ENCODE measurements at regions not wholly inside any gene's neighbourhood (a gene's known extent, or its start where the extent isn't known, plus 50 kb on each side); places are given as distances from the start of the nearest gene placed in this dataset.

GRCh38 chr14:48967419-48967818 is 618.8 kb downstream of the RPS29 start:
- Histone ChIP-seq H3K27ac (no peak overlapping the region), H3K36me3 (no peaks in the 10 kb centered on the region), H3K9me3 (ENCODE audit: severe bottlenecking) (no peaks in the 10 kb centered on the region), H3K4me3 (ENCODE audit: low read depth, low read length) (no peak overlapping the region), H3K27me3 (ENCODE audit: insufficient read depth, low read depth, severe bottlenecking) (no peaks in the 10 kb centered on the region)
- no peak for TF ChIP-seq CTCF (IDR thresholded peaks at IDR 0.05; ENCODE audit: low read depth, low read length)
- no peak for DNase-seq

- H3K9me3 ChIP-seq (ENCODE audit: severe bottlenecking), result no peaks in the 10 kb centered on the region
- H3K27me3 ChIP-seq (ENCODE audit: insufficient read depth, low read depth, severe bottlenecking), result no peaks in the 10 kb centered on the region
- H3K27ac ChIP-seq, result no peak overlapping the region
- H3K36me3 ChIP-seq, result no peaks in the 10 kb centered on the region
- H3K4me3 ChIP-seq (ENCODE audit: low read depth, low read length), result no peak overlapping the region
- no peak for TF ChIP-seq CTCF (IDR thresholded peaks at IDR 0.05; ENCODE audit: low read depth, low read length)
- DNase-seq, result no peak
These were observed 622.9 kb downstream of the RPS29 start for GRCh38 chr14:48963231-48963790.

- TF ChIP-seq CTCF (IDR thresholded peaks at IDR 0.05; ENCODE audit: low read depth, low read length), result no peak
These were observed 628.7 kb downstream of the RPS29 start for GRCh38 chr14:48957486-48957885.

GRCh38 chr14:48955857-48956256 is 630.3 kb downstream of the RPS29 start:
- H3K27ac ChIP-seq, result no peak overlapping the region
- H3K4me3 ChIP-seq (ENCODE audit: low read depth, low read length), result no peak overlapping the region
- no peak for DNase-seq
- H3K9me3 ChIP-seq (ENCODE audit: severe bottlenecking), result no peaks in the 10 kb centered on the region
- TF ChIP-seq CTCF (IDR thresholded peaks at IDR 0.05; ENCODE audit: low read depth, low read length), result no peak
- H3K36me3 ChIP-seq, result no peaks in the 10 kb centered on the region
- no peaks in the 10 kb centered on the region for H3K27me3 ChIP-seq (ENCODE audit: insufficient read depth, low read depth, severe bottlenecking)

More at GRCh38 chr14:48957486-48957885, 628.7 kb downstream of the RPS29 start:
- Histone ChIP-seq H3K4me3 (ENCODE audit: low read depth, low read length) (no peak overlapping the region), H3K27ac (no peak overlapping the region), H3K27me3 (ENCODE audit: insufficient read depth, low read depth, severe bottlenecking) (no peaks in the 10 kb centered on the region), H3K9me3 (ENCODE audit: severe bottlenecking) (no peaks in the 10 kb centered on the region), H3K36me3 (no peaks in the 10 kb centered on the region)
- DNase-seq, result no peak

- no peak overlapping the region for H3K4me3 ChIP-seq (ENCODE audit: low read depth, low read length)
- TF ChIP-seq CTCF (IDR thresholded peaks at IDR 0.05; ENCODE audit: low read depth, low read length), result no peak
- no peaks in the 10 kb centered on the region for H3K36me3 ChIP-seq
- no peaks in the 10 kb centered on the region for H3K9me3 ChIP-seq (ENCODE audit: severe bottlenecking)
- H3K27me3 ChIP-seq (ENCODE audit: insufficient read depth, low read depth, severe bottlenecking), result no peaks in the 10 kb centered on the region
- DNase-seq, result no peak
- no peak overlapping the region for H3K27ac ChIP-seq
These were observed 631.7 kb downstream of the RPS29 start for GRCh38 chr14:48954446-48954845.

- no peaks in the 10 kb centered on the region for H3K27me3 ChIP-seq (ENCODE audit: insufficient read depth, low read depth, severe bottlenecking)
- no peak for TF ChIP-seq CTCF (IDR thresholded peaks at IDR 0.05; ENCODE audit: low read depth, low read length)
- no peaks in the 10 kb centered on the region for H3K36me3 ChIP-seq
- H3K27ac ChIP-seq, result no peak overlapping the region
- DNase-seq, result no peak
- H3K9me3 ChIP-seq (ENCODE audit: severe bottlenecking), result no peaks in the 10 kb centered on the region
- no peak overlapping the region for H3K4me3 ChIP-seq (ENCODE audit: low read depth, low read length)
These were observed 641.4 kb downstream of the RPS29 start for GRCh38 chr14:48944809-48945208.
